Jurkat, Clone E6-1 (cell line): ENCODE measurements at regions not wholly inside any gene's neighbourhood (a gene's known extent, or its start where the extent isn't known, plus 50 kb on each side); places are given as distances from the start of the nearest gene placed in this dataset.

Experiments
- DNase-seq: peaks from one replicate; pipeline ENCODE4 v3.0.0-alpha.2; 2011; ENCODE audit warnings: low read depth, low spot score
- H3K4me3 ChIP-seq: 2 replicates; pipeline ENCODE4 v1.5.1; 2011; ENCODE audit warnings: mild to moderate bottlenecking, low read length, control low read depth, moderate library complexity

DNA sequence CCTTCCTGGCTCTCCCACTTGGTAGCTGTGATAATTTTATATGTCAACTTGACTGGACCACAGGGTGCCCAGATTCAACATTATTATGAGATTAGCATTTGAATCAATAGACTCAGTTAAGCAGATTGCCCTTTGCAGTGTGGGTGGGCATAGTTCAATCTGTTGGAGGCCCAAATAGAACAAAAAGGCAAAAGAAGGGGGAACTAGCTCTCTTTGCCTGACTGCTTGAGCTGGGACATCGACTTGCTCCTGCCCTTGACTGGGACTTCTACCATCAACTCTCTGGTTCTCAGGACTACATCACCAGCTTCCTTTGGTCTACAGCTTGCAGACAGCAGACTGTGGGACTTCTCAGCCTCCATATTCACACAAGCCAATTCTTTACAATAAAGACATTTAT is 1189.2 kb downstream of the BCL11B start:
- no peak for DNase-seq
- no peak overlapping the region for H3K4me3 ChIP-seq

DNA sequence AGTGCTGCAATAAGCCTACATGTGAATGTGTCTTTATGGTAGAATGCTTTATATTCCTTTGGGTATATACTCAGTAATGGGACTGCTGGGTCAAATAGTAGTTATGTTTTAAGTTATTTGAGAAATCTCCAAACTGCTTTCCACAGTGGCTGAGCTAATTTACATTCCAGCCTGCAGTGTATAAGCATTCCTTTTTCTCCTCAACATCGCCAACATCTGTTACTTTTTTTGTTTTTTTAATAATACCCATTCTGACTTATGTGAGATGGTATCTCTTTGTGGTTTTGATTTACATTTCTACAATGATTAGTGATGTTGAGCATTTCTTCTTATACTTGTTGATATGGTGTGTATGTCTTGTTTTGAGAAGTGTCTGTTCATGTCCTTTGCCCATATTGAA is 1186.2 kb downstream of the BCL11B start:
- DNase-seq, result no peak
- no peak overlapping the region for H3K4me3 ChIP-seq

DNA sequence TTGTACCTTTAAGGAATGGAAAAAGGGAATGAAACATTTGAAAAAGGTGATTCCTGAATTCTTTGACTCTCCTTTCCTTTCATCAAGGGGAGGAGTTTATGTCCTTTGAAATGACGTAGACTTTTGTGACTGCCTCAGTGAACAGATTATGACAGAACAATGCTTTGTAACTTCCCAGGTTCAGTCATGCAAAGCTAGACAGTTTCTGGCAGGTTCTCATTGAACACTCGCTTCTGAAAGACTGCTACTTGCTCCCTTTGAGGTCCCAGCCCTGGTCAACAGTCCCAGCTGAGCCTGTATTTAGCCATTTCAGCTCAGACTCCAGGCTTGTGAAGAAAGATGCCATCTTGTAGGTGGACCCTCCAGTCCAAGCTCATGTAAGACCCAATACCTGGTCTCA is 1178.9 kb downstream of the BCL11B start:
- no peak for DNase-seq
- H3K4me3 ChIP-seq, result no peak overlapping the region

DNA sequence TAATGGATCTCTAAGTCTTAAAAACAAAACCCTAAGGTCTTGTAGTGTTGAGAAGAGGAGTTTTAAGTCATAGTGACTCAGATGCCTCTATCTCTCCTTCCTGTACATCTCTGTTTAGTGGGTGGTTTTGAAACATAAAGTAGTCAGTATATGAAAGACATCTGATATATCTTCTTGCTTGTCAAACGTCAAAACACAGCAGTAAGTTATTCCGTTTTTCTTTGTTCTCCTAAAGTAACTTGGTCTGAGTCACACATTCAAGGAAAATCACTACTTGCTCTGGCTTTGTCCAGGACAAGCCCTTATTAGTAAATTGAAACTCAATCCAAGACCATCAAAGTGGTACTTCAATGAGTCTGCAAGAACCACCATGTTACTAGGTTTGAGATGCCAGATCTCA is 1172.5 kb downstream of the BCL11B start:
- H3K4me3 ChIP-seq, result no peak overlapping the region
- DNase-seq, result no peak

DNA sequence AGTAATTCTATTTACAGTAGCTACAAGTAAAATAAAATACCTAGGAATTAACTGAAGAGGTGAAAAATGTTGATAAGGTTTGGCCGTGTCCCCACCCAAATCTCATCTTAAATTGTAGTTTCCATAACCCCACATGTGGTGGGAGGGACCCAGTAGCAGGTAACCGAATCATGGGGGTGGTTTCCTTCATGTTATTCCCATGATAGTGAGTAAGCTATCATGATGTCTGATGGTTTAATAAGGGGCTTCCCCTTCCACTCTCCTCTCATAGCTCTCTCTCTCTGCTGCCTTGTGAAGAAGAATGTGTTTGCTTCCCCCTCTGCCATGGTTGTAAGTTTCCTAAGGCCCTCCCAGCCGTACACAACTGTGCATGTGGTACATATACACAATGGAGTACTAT is 1170.7 kb downstream of the BCL11B start:
- H3K4me3 ChIP-seq, result no peak overlapping the region
- no peak for DNase-seq

DNA sequence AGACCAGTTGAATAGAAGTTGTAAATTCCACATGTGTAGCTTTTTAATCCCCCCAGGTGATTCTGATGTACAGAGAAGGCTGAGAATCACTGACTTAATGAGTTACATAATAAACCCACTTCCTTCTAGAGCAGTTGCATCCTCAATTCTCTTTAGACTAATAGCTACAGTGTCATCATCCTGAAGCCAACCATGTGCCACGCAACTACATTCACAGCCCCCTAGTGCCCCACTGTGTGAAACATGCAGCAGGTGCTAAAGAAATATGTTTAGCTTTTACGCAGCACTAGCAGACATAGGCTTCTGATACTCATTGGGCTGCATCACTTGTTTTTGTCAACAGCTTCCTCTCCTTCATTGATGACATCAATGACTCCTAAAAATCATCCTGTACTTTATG is 1168.3 kb downstream of the BCL11B start:
- H3K4me3 ChIP-seq, result no peak overlapping the region
- DNase-seq, result peak; percentile 84

DNA sequence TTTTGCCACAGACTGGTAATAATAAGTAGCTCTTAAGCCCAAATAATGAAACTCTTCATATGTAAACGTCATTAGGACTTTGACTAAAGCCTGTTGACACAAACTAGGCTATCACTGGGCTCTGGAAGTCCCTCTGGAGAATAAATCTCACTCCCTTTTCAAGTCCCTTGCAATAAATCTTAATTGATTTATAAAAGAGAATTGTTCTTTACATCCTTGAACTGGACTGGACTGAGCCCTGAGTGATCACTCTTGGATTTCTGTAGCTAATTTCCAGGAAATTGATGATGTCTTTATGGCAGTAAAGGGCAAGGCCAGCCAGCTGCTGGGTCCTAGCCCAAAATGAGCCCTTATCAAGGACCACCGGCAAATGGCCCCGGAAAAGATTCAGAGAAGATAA is 1162.7 kb downstream of the BCL11B start:
- DNase-seq, result no peak
- H3K4me3 ChIP-seq, result no peak overlapping the region

DNA sequence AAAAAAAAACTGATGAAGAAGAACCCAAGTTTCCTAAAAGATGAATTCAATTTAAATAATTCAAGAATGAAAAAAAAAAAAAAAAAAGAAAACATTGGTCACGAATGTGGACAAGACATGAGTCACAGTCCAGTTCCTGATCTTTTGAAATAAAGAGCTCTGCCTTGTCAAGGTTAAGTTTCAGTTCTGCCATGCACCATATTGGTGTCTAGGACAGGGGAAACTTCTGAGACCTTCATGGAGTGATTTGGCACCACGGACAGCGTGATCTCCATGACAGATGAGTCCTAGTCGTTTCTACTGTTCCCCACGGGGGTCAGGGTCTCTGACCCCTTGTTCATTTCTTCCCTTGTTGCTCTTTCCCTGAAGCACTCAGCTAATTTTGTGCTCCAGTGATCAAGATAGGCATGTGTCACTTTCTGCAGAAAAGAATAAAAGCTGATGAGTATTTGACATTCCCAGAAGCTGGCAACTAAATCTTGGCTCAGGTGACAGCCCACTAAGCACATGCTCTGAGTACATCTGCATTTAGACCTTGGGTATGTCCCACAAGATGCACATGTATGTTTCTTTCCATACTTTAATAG is 1159.7 kb downstream of the BCL11B start:
- DNase-seq, result no peak
- no peak overlapping the region for H3K4me3 ChIP-seq

DNA sequence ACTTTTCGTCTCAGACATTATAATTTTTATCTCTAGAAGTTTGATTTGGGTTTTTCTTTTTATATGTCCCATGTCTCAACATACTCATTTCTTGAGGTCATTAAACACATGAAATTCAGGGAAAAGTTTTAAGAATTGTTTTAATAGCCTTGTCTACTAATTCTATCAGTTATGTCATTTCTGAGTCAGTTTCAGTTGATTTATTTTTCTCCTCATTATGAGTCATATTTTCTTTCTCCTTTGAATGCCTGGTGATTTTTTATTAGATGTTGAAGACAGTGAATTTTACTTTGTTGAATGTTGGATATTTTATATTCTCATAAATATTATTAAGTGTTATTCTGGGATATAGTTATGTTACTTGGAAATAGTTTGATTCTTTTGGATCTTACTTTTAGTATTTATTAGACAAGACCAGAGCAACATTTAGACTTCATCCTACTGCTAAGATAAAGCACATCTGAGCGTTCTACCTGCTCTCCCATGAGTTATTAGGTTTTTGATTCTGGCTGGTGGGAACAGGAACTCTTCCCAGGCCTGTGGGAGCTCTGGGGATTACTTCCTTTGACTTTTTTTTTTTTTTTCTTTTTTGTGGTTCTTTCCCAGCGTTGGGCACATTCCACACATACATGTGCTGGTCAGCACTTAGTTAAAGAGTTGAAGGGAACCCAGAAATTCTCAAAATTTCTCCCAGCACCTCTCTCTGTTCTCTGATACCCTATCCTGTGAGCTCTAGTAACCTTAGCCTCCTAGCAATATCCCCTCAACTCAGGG is 1157.7 kb downstream of the BCL11B start:
- no peak overlapping the region for H3K4me3 ChIP-seq

DNA sequence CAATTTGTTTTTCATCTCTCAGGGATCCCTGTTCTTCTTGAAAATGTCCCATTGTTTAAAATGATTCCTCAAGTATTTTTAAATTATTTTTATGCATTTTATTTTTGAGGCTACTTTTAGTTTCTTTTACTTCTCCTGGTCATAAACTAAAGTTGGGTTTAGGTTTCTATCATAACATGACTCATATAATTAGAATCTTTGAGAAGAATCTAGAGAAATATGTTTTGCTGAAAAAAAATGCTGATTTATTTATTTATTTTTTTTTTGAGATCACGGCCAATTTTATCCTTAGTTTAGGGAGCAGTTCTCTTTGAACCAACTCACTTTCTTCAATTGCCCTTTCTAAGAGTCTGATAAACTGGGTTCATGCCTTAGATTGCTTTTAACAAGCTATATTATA is 1157.1 kb downstream of the BCL11B start:
- DNase-seq, result no peak
- no peak overlapping the region for H3K4me3 ChIP-seq

More for the DNA sequence above, 1157.7 kb downstream of the BCL11B start:
- DNase-seq, result no peak

DNA sequence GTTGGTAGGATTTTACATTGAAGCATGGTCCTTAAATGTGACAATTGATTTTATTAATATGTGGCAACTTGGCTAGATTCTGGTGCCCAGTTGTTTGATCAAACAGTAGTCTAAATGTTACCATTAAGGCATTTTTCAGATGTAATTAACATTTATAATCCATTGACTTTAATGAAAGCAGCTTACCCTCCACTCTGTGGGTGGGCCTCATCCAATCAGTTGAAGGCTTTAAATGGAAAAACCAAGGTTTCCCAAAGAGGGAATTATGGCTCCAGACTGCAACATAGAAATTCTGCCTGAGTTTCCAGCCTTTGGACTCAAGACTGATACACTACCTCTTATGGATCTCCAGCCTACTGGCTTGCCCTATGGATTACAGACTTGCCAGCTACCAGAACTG is 1153.2 kb downstream of the BCL11B start:
- no peak for DNase-seq
- H3K4me3 ChIP-seq, result no peak overlapping the region

DNA sequence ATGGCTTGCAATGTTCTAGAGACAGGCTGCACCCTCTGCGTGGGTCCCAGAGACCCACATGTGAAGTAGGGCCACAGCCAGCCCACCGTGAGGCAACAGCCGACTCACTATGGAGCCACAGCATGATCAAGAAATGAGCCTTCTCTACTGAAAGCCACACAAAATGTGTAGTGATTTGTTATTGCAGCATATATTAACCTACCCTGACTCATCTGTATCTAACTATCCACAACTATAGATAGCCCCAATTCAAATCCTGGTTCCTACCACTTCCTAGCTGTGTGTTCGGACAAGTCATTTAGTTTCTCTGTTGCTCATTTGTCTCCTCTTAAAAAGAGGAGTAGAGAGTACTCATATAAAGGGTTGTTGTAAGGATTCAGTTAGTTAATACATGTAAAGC is 1152.3 kb downstream of the BCL11B start:
- DNase-seq, result no peak

DNA sequence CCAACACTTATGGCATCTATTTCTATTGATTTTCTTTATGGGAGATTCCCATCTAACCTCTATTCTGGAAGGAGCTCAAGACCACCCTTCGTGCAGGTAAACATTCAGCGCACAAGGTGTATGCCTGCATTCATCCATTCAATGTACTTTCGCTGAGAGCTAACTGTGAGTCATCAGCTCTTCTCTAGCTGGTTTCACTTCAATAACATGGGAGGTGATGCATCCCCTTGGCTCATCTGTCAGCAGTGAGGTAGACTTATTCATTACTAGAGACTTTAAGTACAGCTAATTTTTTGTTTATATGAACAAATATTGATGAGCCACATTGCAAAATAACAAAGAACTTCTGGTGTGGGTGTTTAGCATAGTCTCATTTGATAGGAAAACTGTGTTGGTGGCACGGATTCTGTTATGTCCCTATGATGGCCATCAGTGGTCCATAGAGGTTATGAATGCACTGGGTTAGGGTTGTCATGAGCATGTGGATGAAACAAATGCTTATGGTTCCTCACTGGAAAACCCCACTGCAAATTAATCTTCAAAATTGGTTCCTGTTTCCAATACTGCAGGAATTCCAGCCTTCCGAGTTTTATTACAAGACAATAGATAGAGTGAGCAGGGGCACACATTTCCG is 1151.0 kb downstream of the BCL11B start:
- no peak for DNase-seq
- no peak overlapping the region for H3K4me3 ChIP-seq

More for the DNA sequence above, 1152.3 kb downstream of the BCL11B start:
- no peak overlapping the region for H3K4me3 ChIP-seq

DNA sequence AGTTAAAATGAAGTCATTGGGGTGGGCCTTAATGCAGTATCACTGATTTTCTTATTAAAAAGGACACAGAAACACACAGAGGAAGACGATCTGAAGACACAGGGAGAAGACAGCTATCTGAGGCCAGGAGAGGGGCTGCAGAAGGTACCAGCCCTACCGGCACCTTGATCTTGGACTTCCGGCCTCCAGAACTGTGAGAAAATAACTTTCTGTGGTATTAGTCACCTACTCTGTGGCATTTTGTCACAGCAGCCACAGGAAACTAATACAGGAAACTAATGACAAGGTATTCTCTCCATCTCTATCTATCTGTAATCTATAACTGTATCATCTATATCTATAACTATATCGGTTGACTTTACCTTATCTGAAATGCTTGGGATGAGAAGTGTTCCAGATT is 1149.5 kb downstream of the BCL11B start:
- no peak overlapping the region for H3K4me3 ChIP-seq
- no peak for DNase-seq

DNA sequence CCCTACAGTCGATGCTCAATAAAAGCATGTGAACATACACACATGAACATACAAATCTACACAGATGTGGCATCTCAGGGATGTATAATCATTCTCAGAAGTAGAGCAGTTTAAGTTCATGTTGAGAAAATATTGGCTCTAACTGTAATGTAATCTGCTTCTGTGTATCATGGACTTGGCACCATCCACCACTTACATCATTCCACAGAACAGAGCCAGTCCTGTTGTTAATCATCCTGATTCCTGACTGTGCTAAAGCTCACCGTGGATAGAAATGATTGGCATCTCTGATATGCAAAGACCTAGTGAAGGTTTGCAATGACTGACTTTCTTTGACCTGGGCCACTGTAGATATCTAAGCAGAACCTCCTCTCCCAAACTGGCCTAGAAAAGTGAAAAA is 1141.3 kb downstream of the BCL11B start:
- no peak overlapping the region for H3K4me3 ChIP-seq
- DNase-seq, result no peak

DNA sequence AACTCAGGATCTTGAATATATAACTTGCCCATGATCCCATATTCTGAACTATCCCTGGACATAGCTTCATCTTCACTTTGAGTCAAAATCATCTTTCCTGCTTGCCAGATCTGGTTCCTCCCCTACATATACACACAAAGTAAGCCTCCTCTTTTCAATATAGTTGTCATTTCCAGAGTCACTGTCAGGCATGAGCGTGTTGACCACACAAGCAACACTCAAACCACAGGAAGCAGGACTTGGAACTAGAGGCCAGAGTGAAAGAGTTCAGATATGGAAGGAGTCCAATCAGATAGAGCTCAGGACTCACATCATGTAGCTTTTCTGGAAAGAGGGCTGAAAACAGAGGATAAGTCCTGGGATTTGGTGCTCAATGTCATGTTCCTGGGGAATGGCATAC is 1140.6 kb downstream of the BCL11B start:
- H3K4me3 ChIP-seq, result no peak overlapping the region
- DNase-seq, result no peak

DNA sequence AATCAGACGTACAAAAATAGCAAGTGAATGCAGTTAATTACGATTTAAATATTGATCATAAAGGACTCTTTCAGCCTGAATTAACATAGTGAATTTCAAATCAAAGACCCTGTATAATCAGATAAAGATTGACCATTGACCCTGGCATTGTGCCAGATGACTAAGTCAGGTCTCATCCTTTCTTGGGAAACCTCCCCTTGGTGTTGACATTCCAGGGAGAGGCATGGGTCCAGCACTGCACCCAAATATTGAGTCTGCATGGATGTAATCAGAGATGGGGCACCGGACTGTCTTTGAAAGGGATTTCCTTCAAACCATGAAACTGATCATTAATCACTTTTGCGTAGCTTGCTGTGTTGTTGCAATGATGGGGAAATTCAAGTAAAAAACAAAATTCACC is 1138.2 kb downstream of the BCL11B start:
- H3K4me3 ChIP-seq, result no peak overlapping the region
- DNase-seq, result no peak

DNA sequence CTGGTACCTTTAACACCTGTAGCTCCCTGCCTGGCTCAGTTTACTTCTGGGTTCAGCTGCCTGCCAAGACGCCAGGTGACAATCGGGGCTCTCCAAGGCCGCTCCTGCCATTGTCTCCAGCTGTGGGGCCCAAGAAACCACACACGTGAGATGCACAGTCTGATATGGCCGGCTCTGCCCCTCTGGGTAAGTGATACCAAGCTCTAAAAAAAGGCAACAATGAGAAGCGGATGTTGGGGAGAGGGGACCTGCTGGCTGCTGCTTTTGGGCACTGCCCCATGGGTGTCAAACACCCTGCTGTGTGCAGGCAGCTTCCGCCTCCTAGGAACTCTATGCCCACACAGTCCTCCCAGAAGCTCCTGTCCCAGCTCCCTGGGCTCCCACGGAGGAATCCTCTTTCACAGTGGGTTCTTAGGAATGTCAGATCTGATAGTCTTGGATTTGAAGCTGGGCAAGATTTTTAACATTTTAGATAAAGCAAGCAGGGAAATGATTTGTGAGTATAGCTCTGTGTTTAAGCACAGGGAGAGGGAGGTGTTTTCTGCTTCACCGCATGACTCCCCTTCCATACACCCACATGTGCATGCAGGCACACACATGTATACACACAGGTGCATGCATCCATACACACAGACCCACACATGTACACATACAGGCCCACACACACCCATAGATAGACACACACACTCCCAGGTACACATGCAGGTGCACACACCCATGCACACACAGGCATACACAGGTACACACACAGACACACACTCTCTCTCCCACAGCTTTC is 1135.8 kb downstream of the BCL11B start:
- H3K4me3 ChIP-seq, result no peak overlapping the region
- DNase-seq, result peak; percentile 83

DNA sequence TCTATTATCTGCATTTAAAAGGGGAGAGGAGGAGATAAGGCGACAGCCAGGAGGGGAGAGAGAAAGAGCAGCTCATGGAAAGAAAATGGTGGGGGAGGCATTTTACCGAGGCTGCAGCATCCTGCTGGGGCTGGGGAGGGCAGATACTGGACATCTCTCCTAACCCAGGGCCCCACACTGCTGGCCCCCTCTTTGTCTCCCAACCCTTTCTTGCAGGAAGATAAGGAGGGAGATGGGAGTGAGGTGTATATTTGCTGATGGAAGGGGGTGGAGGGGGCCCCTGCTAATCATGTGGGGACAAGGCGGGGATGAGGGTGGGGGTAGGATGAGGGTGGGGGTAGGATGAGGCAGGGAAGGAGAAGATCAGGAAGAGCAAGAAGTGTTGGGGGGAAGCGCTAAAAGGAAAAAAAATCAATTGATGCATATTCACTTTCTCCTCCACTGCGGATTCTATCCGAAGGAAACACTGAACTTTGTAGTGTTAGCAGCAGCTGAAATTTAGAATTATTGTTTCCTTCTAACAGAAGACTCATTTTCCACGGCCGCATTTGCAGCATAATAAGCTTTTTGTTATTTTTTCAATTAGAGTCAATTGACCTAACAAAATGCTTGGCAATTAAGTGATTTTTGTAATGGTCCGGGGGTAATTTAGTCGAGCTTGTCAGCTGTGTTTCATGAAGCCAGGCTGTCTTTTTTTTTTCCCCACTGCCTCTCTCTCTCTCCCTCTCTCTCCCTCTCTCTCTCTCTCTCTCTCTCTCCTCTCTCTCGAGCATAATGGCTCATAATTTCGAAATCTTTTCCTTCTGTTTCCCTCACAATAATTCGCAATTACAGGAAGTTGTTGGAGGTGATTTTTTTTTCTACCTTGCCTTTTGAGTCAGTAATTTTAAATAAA is 1134.6 kb downstream of the BCL11B start:
- no peak overlapping the region for H3K4me3 ChIP-seq
- DNase-seq, result no peak
